ENCODE measurements at regions not wholly inside any gene's neighbourhood (a gene's known extent, or its start where the extent isn't known, plus 50 kb on each side); places are given as distances from the start of the nearest gene placed in this dataset.
"Not testable (repeated sequence)": the region's sequence is repeated elsewhere in the genome, so short reads cannot be mapped to it uniquely, and the experiment has no call there.

DNA sequence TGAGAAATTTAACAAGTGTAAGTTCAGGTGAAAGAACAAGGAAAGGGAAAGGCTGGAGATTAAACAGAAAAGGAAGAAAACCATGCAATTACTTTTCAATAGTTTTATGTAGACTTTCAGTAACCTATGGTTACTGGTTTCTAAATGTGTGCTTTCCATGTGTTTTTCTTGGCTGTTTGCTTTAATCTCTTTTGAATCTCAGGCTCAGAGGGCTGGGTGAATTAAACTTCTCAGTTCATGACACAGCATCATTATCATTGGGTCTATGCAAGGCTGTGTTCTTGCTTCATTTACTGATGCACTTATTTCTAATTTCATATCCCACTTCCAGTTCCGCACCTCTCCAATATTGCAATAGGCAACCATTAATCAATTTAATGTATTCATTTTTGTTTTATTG lies 266.5 kb upstream of the UGT8 start:
- H3K27ac Mint-ChIP-seq: no peak overlapping the region

DNA sequence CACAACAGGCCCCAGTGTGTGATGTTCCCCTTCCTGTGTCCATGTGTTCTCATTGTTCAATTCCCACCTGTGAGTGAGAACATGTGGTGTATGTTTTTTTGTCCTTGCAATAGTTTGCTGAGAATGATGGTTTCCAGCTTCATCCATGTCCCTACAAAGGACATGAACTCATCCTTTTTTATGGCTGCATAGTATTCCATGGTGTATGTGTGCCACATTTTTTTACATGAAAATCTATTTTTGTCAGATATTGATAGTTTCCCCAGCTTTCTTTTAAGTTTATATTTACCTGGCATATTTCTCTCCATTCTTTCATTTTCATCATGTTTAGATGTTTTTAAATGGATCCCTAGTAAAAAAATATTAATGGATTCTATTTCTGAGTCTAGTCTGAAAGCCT lies 264.2 kb upstream of the UGT8 start:
- H4K20me1 ChIP-seq (ENCODE audit: control insufficient read depth, insufficient read depth, low read length, poor library complexity, severe bottlenecking); H3K36me3 ChIP-seq (replicated peaks in 1 of 2; ENCODE audit: control extremely low read depth in 1 of 2, control insufficient read depth in 1 of 2, extremely low read depth in 1 of 2, insufficient read depth in 2 of 2, low read length in 1 of 2); ATAC-seq (ENCODE audit: low read depth); H3K9me3 ChIP-seq (ENCODE audit: control extremely low read depth in 1 of 3, control insufficient read depth in 2 of 3, insufficient read depth in 1 of 3, low read length in 2 of 3); H2AFZ ChIP-seq (ENCODE audit: insufficient read depth, low read depth, low read length, poor library complexity, severe bottlenecking); POLR2A ChIA-PET; H3K4me1 Mint-ChIP-seq; H3K27ac ChIP-seq (ENCODE audit: low read length in 2 of 2); H3K4me3 Mint-ChIP-seq; H3K9ac ChIP-seq (ENCODE audit: low read length); H3K27me3 Mint-ChIP-seq; H3K27ac Mint-ChIP-seq; intact Hi-C loops (cut with micrococcal nuclease); H3K4me3 ChIP-seq (ENCODE audit: control extremely low read depth in 1 of 5, extremely low read depth in 1 of 5, insufficient read depth in 1 of 5, low read depth in 2 of 5, low read length in 4 of 5); H3K4me2 ChIP-seq (replicated peaks; ENCODE audit: low read depth, low read length, poor library complexity, severe bottlenecking); H3K4me1 ChIP-seq (ENCODE audit: control insufficient read depth in 2 of 2, insufficient read depth in 2 of 2, low read length in 2 of 2); CTCF ChIA-PET; H3K9me3 Mint-ChIP-seq (ENCODE audit: insufficient read depth); H3K79me2 ChIP-seq (ENCODE audit: control insufficient read depth, insufficient read depth, low read length); H3K27me3 ChIP-seq (replicated peaks in 1 of 4; ENCODE audit: control extremely low read depth in 1 of 4, control insufficient read depth in 3 of 4, insufficient read depth in 4 of 4, low read length in 3 of 4); DNase-seq: not testable (repeated sequence)

More for the DNA sequence above, 266.5 kb upstream of the UGT8 start:
- H3K27me3 ChIP-seq (replicated peaks in 1 of 4; ENCODE audit: control extremely low read depth in 1 of 4, control insufficient read depth in 3 of 4, insufficient read depth in 4 of 4, low read length in 3 of 4): no peaks in the 10 kb centered on the region
- no peak overlapping the region for H3K4me3 ChIP-seq (ENCODE audit: control extremely low read depth in 1 of 5, extremely low read depth in 1 of 5, insufficient read depth in 1 of 5, low read depth in 2 of 5, low read length in 4 of 5)
- no peak for DNase-seq
- TF ChIP-seq, protein P1, sequence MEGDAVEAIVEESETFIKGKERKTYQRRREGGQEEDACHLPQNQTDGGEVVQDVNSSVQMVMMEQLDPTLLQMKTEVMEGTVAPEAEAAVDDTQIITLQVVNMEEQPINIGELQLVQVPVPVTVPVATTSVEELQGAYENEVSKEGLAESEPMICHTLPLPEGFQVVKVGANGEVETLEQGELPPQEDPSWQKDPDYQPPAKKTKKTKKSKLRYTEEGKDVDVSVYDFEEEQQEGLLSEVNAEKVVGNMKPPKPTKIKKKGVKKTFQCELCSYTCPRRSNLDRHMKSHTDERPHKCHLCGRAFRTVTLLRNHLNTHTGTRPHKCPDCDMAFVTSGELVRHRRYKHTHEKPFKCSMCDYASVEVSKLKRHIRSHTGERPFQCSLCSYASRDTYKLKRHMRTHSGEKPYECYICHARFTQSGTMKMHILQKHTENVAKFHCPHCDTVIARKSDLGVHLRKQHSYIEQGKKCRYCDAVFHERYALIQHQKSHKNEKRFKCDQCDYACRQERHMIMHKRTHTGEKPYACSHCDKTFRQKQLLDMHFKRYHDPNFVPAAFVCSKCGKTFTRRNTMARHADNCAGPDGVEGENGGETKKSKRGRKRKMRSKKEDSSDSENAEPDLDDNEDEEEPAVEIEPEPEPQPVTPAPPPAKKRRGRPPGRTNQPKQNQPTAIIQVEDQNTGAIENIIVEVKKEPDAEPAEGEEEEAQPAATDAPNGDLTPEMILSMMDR (IDR thresholded peaks at IDR 0.05): no peak
- no peak for TF ChIP-seq EZH2 (IDR thresholded peaks at IDR 0.05; ENCODE audit: borderline replicate concordance, insufficient read depth, low read depth, low read length, poor library complexity, severe bottlenecking)
- no peaks in the 10 kb centered on the region for H3K27me3 Mint-ChIP-seq
- no peaks in the 10 kb centered on the region for H3K36me3 ChIP-seq (replicated peaks in 1 of 2; ENCODE audit: control extremely low read depth in 1 of 2, control insufficient read depth in 1 of 2, extremely low read depth in 1 of 2, insufficient read depth in 2 of 2, low read length in 1 of 2)
- no peak for ATAC-seq (ENCODE audit: low read depth)
- no peak overlapping the region for H3K27ac ChIP-seq (ENCODE audit: low read length in 2 of 2)
- H3K9me3 ChIP-seq (ENCODE audit: control extremely low read depth in 1 of 3, control insufficient read depth in 2 of 3, insufficient read depth in 1 of 3, low read length in 2 of 3): peaks cover 0 to 1% (median 0%) of the 10 kb centered on the region in 3 donors
- no peak overlapping the region for H2AFZ ChIP-seq (ENCODE audit: insufficient read depth, low read depth, low read length, poor library complexity, severe bottlenecking)
- H3K4me2 ChIP-seq (replicated peaks; ENCODE audit: low read depth, low read length, poor library complexity, severe bottlenecking): no peak overlapping the region
- H3K4me3 Mint-ChIP-seq: no peak overlapping the region
- no peaks in the 10 kb centered on the region for H3K4me1 ChIP-seq (ENCODE audit: control insufficient read depth in 2 of 2, insufficient read depth in 2 of 2, low read length in 2 of 2)
- no CpG with 5 or more reads among the region's 1 CpG for WGBS (ENCODE audit: insufficient coverage)
- H4K20me1 ChIP-seq (ENCODE audit: control insufficient read depth, insufficient read depth, low read length, poor library complexity, severe bottlenecking): no peaks in the 10 kb centered on the region
- POLR2A ChIA-PET: no interaction called here
- H3K79me2 ChIP-seq (ENCODE audit: control insufficient read depth, insufficient read depth, low read length): no peaks in the 10 kb centered on the region
- CTCF ChIA-PET: no interaction called here
- peaks cover 1% of the 10 kb centered on the region for H3K9me3 Mint-ChIP-seq (ENCODE audit: insufficient read depth)
- no peak overlapping the region for H3K9ac ChIP-seq (ENCODE audit: low read length)
- H3K4me1 Mint-ChIP-seq: no peaks in the 10 kb centered on the region
- intact Hi-C loops (cut with micrococcal nuclease): no loop called here
